Neutrophil (primary cell): ENCODE measurements at regions not wholly inside any gene's neighbourhood (a gene's known extent, or its start where the extent isn't known, plus 50 kb on each side); places are given as distances from the start of the nearest gene placed in this dataset.

ENCODE experiments used
- H3K27ac ChIP-seq: fragments of 200-600 bp; sonication (generic); 2 replicates; pipeline ENCODE4 v1.5.1; 2016; ENCODE audit warnings: mild to moderate bottlenecking, moderate library complexity
- H3K27me3 ChIP-seq: fragments of 200-600 bp; sonication (generic); 2 replicates; pipeline ENCODE4 v1.6.0; 2016; ENCODE audit warnings: mild to moderate bottlenecking
- H3K36me3 ChIP-seq: fragments of 200-600 bp; sonication (generic); 2 replicates; pipeline ENCODE4 v1.5.1; 2017
- H3K4me1 ChIP-seq, 2 experiments: fragments of 200-600 bp in 1 of 2; sonication (generic) in 1 of 2; 1 replicate in 1 of 2; 2 replicates in 1 of 2; pipeline versions ENCODE4 v1.5.1 to v1.6.1; 2013 to 2016; ENCODE audit warnings: low read depth in 1 of 2, low read length in 1 of 2, mild to moderate bottlenecking in 1 of 2, moderate library complexity in 1 of 2; ENCODE audit not compliant: control insufficient read depth in 1 of 2, insufficient read depth in 1 of 2
- H3K4me3 ChIP-seq, 2 experiments: fragments of 200-600 bp in 1 of 2; sonication (generic) in 1 of 2; 1 replicate in 1 of 2; 2 replicates in 1 of 2; pipeline ENCODE4 v1.5.1; 2013 to 2016; ENCODE audit warnings: low read depth in 1 of 2, low read length in 1 of 2, mild to moderate bottlenecking in 1 of 2, moderate library complexity in 1 of 2
- H3K9me3 ChIP-seq: fragments of 200-600 bp; sonication (generic); 2 replicates; pipeline ENCODE4 v1.5.1; 2016
- TF ChIP-seq, protein P1 (sequence below): fragments of 200-600 bp; sonication (generic); IDR thresholded peaks from 2 replicates; pipeline ENCODE4 v1.5.1; 2016; ENCODE audit warnings: antibody characterized with exemption

- Histone ChIP-seq H3K36me3 (no peaks in the 10 kb centered on the region), H3K9me3 (no peaks in the 10 kb centered on the region), H3K4me1 (no peaks in the 10 kb centered on the region), H3K27me3 (no peaks in the 10 kb centered on the region), H3K4me3 (no peak overlapping the region), H3K27ac (no peak overlapping the region)
- TF ChIP-seq, protein P1, sequence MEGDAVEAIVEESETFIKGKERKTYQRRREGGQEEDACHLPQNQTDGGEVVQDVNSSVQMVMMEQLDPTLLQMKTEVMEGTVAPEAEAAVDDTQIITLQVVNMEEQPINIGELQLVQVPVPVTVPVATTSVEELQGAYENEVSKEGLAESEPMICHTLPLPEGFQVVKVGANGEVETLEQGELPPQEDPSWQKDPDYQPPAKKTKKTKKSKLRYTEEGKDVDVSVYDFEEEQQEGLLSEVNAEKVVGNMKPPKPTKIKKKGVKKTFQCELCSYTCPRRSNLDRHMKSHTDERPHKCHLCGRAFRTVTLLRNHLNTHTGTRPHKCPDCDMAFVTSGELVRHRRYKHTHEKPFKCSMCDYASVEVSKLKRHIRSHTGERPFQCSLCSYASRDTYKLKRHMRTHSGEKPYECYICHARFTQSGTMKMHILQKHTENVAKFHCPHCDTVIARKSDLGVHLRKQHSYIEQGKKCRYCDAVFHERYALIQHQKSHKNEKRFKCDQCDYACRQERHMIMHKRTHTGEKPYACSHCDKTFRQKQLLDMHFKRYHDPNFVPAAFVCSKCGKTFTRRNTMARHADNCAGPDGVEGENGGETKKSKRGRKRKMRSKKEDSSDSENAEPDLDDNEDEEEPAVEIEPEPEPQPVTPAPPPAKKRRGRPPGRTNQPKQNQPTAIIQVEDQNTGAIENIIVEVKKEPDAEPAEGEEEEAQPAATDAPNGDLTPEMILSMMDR, result no peak
Observed at GRCh38 chr12:127984386-127985055, 282.4 kb upstream of the TMEM132C start.

- Histone ChIP-seq H3K27me3 (no peaks in the 10 kb centered on the region), H3K36me3 (no peaks in the 10 kb centered on the region), H3K9me3 (no peaks in the 10 kb centered on the region), H3K4me3 (no peak overlapping the region), H3K4me1 (no peaks in the 10 kb centered on the region), H3K27ac (no peak overlapping the region)
- TF ChIP-seq, protein P1, result no peak
Observed at GRCh38 chr12:127987199-127987901, 279.6 kb upstream of the TMEM132C start.

DNA sequence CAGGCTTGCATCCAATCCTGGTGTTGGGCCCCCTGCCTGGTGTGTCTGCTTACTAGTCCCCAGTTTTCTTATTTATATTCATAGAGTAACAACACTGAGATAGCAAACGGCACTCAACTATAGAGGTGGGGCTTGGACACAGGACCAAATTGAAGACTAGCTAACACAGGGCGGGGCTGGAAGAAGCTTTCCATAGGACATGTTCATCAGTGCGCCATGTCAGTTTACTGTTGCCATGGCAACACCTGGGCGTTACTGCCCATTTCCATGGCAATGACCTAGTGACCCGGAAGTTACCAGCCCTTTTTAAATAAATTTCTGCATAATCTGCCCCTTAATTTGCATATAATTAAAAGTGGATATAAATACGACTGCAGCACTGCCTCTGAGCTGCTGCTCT lies 275.5 kb upstream of the TMEM132C start:
- no peaks in the 10 kb centered on the region for H3K4me1 ChIP-seq
- H3K9me3 ChIP-seq, result no peaks in the 10 kb centered on the region
- no peak overlapping the region for H3K27ac ChIP-seq
- H3K36me3 ChIP-seq, result no peaks in the 10 kb centered on the region
- no peak overlapping the region for H3K4me3 ChIP-seq
- TF ChIP-seq, protein P1, result no peak
- no peaks in the 10 kb centered on the region for H3K27me3 ChIP-seq

- Histone ChIP-seq H3K27ac (no peak overlapping the region), H3K27me3 (no peaks in the 10 kb centered on the region), H3K4me3 (no peak overlapping the region), H3K9me3 (no peaks in the 10 kb centered on the region), H3K4me1 (no peaks in the 10 kb centered on the region), H3K36me3 (no peaks in the 10 kb centered on the region)
- TF ChIP-seq, protein P1, result no peak
Observed at GRCh38 chr12:127998988-127999387, 268.0 kb upstream of the TMEM132C start.

GRCh38 chr12:128004383-128004938 lies 262.5 kb upstream of the TMEM132C start:
- TF ChIP-seq, protein P1, result no peak
- Histone ChIP-seq H3K27ac (no peak overlapping the region), H3K4me1 (no peaks in the 10 kb centered on the region), H3K4me3 (no peak overlapping the region), H3K27me3 (no peaks in the 10 kb centered on the region), H3K9me3 (no peaks in the 10 kb centered on the region), H3K36me3 (no peaks in the 10 kb centered on the region)
